PC-3 (cell line): ENCODE measurements at regions not wholly inside any gene's neighbourhood (a gene's known extent, or its start where the extent isn't known, plus 50 kb on each side); places are given as distances from the start of the nearest gene placed in this dataset.

Experiments
- EZH2phosphoT487 ChIP-seq: fragments of 300-600 bp; sonication (generic); IDR thresholded peaks from 2 replicates; pipeline ENCODE4 v1.6.1; 2018; ENCODE audit warnings: mild to moderate bottlenecking, antibody characterized with exemption, low read length, borderline replicate concordance
- TF ChIP-seq, protein P1 (sequence below): fragments of 300-600 bp; sonication (generic); conservative IDR thresholded peaks from 2 replicates; pipeline ENCODE4 v1.5.1; 2017; ENCODE audit warnings: antibody characterized with exemption, low read depth, mild to moderate bottlenecking, low read length

DNA sequence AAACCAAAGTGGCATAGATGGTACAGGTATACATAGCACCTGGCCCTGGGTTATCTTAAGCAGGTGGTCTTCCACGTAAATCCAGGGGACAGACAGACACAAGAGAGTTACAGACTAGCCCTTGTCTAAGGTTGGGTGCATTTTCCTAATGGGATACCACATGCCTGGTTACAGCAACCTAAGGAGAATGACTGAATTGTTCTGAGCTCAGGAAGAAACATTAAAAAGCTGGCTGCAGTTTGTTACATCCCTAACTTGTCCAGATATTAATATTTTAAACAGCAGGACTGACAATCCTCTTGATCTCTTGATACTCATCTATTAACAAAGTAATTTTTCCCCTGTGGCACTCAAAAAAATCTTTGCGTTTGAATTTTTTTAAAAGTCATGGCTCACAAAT, 102.2 kb upstream of the SERP2 start:
- TF ChIP-seq, protein P1, sequence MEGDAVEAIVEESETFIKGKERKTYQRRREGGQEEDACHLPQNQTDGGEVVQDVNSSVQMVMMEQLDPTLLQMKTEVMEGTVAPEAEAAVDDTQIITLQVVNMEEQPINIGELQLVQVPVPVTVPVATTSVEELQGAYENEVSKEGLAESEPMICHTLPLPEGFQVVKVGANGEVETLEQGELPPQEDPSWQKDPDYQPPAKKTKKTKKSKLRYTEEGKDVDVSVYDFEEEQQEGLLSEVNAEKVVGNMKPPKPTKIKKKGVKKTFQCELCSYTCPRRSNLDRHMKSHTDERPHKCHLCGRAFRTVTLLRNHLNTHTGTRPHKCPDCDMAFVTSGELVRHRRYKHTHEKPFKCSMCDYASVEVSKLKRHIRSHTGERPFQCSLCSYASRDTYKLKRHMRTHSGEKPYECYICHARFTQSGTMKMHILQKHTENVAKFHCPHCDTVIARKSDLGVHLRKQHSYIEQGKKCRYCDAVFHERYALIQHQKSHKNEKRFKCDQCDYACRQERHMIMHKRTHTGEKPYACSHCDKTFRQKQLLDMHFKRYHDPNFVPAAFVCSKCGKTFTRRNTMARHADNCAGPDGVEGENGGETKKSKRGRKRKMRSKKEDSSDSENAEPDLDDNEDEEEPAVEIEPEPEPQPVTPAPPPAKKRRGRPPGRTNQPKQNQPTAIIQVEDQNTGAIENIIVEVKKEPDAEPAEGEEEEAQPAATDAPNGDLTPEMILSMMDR = no peak
- no peak for TF ChIP-seq EZH2phosphoT487
